ENCODE measurements at regions not wholly inside any gene's neighbourhood (a gene's known extent, or its start where the extent isn't known, plus 50 kb on each side); places are given as distances from the start of the nearest gene placed in this dataset.

- TF ChIP-seq POLR2A (IDR thresholded peaks at IDR 0.05; ENCODE audit: low read length) (no peak), GATA1 (IDR thresholded peaks at IDR 0.05; ENCODE audit: low read depth, low read length) (no peak)
Observed at GRCh38 chr12:14175206-14175605, 190.3 kb upstream of the ATF7IP start.
